NCI-H345 treated with DMSO at 0.1 percent for 48 hours (cell line): ENCODE measurements at regions not wholly inside any gene's neighbourhood (a gene's known extent, or its start where the extent isn't known, plus 50 kb on each side); places are given as distances from the start of the nearest gene placed in this dataset.

ENCODE experiments used
- DNase-seq: peaks from one replicate; lab custom pipeline; 2025; ENCODE audit not compliant: unreplicated experiment; lab: John Stamatoyannopoulos, UW

GRCh38 chr20:24199501-24199900 lies 210.9 kb upstream of the GGTLC1 start:
- DNase-seq = no peak

- no peak for DNase-seq
Measured at GRCh38 chr20:24194143-24194542, 205.6 kb upstream of the GGTLC1 start.

GRCh38 chr20:24190905-24191304 lies 202.3 kb upstream of the GGTLC1 start:
- no peak for DNase-seq

- DNase-seq = no peak
Measured at GRCh38 chr20:24185791-24186190, 197.2 kb upstream of the GGTLC1 start.

GRCh38 chr20:24181151-24181550 lies 192.6 kb upstream of the GGTLC1 start:
- no peak for DNase-seq

GRCh38 chr20:24169256-24169655 lies 180.7 kb upstream of the GGTLC1 start:
- no peak for DNase-seq

GRCh38 chr20:24166412-24166811 lies 177.8 kb upstream of the GGTLC1 start:
- no peak for DNase-seq

GRCh38 chr20:24166123-24166381 lies 177.5 kb upstream of the GGTLC1 start:
- no peak for DNase-seq

- no peak for DNase-seq
Measured at GRCh38 chr20:24165301-24166122, 176.9 kb upstream of the GGTLC1 start.

GRCh38 chr20:24164360-24164759 lies 175.8 kb upstream of the GGTLC1 start:
- DNase-seq = no peak

- DNase-seq = no peak
Measured at GRCh38 chr20:24163506-24163905, 174.9 kb upstream of the GGTLC1 start.

GRCh38 chr20:24160563-24161281 lies 172.1 kb upstream of the GGTLC1 start:
- DNase-seq = peak; percentile 16

GRCh38 chr20:24158281-24158680 lies 169.7 kb upstream of the GGTLC1 start:
- no peak for DNase-seq

- DNase-seq = no peak
Measured at GRCh38 chr20:24157213-24157612, 168.6 kb upstream of the GGTLC1 start.

- DNase-seq = no peak
Measured at GRCh38 chr20:24153101-24154040, 164.8 kb upstream of the GGTLC1 start.

- DNase-seq = no peak
Measured at GRCh38 chr20:24151621-24152294, 163.2 kb upstream of the GGTLC1 start.

- DNase-seq = no peak
Measured at GRCh38 chr20:24150406-24150805, 161.8 kb upstream of the GGTLC1 start.

- no peak for DNase-seq
Measured at GRCh38 chr20:24149881-24150307, 161.3 kb upstream of the GGTLC1 start.

GRCh38 chr20:24149175-24149574 lies 160.6 kb upstream of the GGTLC1 start:
- no peak for DNase-seq

GRCh38 chr20:24148372-24148771 lies 159.8 kb upstream of the GGTLC1 start:
- DNase-seq = no peak

GRCh38 chr20:24147961-24148360 lies 159.4 kb upstream of the GGTLC1 start:
- DNase-seq = no peak
